Activated CD4-positive, alpha-beta T cell treated with anti-CD3 and anti-CD28 coated beads, Interleukin-2, amount 10 ng/mL, durations not matched to agents 24 days and 14 days (primary cell): ENCODE measurements at regions not wholly inside any gene's neighbourhood (a gene's known extent, or its start where the extent isn't known, plus 50 kb on each side); places are given as distances from the start of the nearest gene placed in this dataset.

ENCODE experiments used
- DNase-seq: peaks from one replicate; pipeline ENCODE4 v3.0.0; 2022
- H3K27ac Mint-ChIP-seq: one replicate; pipeline ENCODE4 v1.8.0; 2022; ENCODE audit warnings: mild to moderate bottlenecking, mixed read lengths
- H3K27me3 Mint-ChIP-seq: one replicate; pipeline ENCODE4 v1.8.0; 2022; ENCODE audit warnings: mixed read lengths
- H3K36me3 Mint-ChIP-seq: one replicate; pipeline ENCODE4 v1.8.0; 2022; ENCODE audit warnings: low read depth, mild to moderate bottlenecking, mixed read lengths
- H3K4me1 Mint-ChIP-seq: one replicate; pipeline ENCODE4 v1.8.0; 2021; ENCODE audit warnings: mixed read lengths
- H3K4me3 Mint-ChIP-seq: one replicate; pipeline ENCODE4 v1.8.0; 2022; ENCODE audit warnings: mild to moderate bottlenecking, moderate library complexity, mixed read lengths
- H3K9me3 Mint-ChIP-seq: one replicate; pipeline ENCODE4 v1.8.0; 2021; ENCODE audit warnings: mixed read lengths
- intact Hi-C: fragments of 100-400 bp; cut with micrococcal nuclease; formaldehyde crosslinking; loops from one replicate; pipeline ENCODE4 v1.15.1; 2023

- no peak for DNase-seq
- intact Hi-C loops, result no loop called here
- H3K27ac Mint-ChIP-seq, result no peak overlapping the region
- H3K9me3 Mint-ChIP-seq, result no peaks in the 10 kb centered on the region
- no peak overlapping the region for H3K4me3 Mint-ChIP-seq
- H3K27me3 Mint-ChIP-seq, result no peaks in the 10 kb centered on the region
- H3K36me3 Mint-ChIP-seq, result no peaks in the 10 kb centered on the region
- no peaks in the 10 kb centered on the region for H3K4me1 Mint-ChIP-seq
These were observed 299.9 kb upstream of the SALL3 start for GRCh38 chr18:78679613-78680260.

DNA sequence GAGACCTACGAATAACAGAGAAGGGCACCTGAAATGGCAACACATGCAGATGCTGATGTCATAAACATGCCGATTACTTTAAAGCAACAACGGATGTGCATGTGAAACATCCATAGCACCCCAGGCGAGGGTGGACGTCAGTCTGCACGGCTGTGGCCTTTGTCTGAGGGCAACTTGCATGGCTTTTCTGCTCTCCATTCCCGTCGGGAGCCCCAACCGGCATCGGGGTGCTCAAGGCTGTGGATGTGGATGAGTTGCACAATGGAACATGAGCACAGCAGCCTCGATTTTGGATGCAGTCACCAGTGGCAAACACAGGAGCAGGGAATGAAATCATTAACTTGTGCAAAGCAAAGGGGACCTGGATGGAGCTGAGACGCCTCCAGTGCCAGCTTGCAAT, 298.2 kb upstream of the SALL3 start:
- DNase-seq, result no peak
- no peaks in the 10 kb centered on the region for H3K9me3 Mint-ChIP-seq
- no peaks in the 10 kb centered on the region for H3K36me3 Mint-ChIP-seq
- no peak overlapping the region for H3K4me3 Mint-ChIP-seq
- no peaks in the 10 kb centered on the region for H3K27me3 Mint-ChIP-seq
- intact Hi-C loops, result no loop called here
- H3K27ac Mint-ChIP-seq, result no peak overlapping the region
- no peaks in the 10 kb centered on the region for H3K4me1 Mint-ChIP-seq

GRCh38 chr18:78681934-78682333, 297.7 kb upstream of the SALL3 start:
- Mint-ChIP-seq H3K27me3 (no peaks in the 10 kb centered on the region), H3K27ac (no peak overlapping the region), H3K4me1 (no peaks in the 10 kb centered on the region), H3K9me3 (no peaks in the 10 kb centered on the region), H3K36me3 (no peaks in the 10 kb centered on the region), H3K4me3 (no peak overlapping the region)
- intact Hi-C loops, result no loop called here
- no peak for DNase-seq

DNA sequence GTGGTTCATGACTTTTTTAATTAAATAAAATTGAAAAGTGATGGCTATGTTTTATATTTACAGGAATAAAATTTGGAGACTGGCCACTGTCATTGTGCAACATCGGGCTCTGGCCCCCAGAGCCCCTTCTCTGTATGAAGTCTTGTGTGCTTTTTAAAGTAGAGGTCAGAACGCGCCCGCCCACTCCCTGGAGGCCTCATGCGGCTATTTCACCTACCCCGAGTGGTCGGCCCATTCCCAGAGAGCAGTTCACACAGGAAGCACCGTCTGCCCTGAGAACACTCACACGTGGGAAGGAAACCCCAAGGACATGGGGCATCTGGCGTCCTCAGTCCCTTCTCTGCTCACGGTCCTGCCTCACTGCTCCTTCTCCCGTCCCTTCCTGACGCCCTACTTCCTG, 296.9 kb upstream of the SALL3 start:
- no peak overlapping the region for H3K27ac Mint-ChIP-seq
- no peak for DNase-seq
- H3K36me3 Mint-ChIP-seq, result no peaks in the 10 kb centered on the region
- H3K4me1 Mint-ChIP-seq, result no peaks in the 10 kb centered on the region
- intact Hi-C loops, result no loop called here
- H3K27me3 Mint-ChIP-seq, result no peaks in the 10 kb centered on the region
- no peaks in the 10 kb centered on the region for H3K9me3 Mint-ChIP-seq
- no peak overlapping the region for H3K4me3 Mint-ChIP-seq

GRCh38 chr18:78683191-78684010, 296.2 kb upstream of the SALL3 start:
- Mint-ChIP-seq H3K27ac (no peak overlapping the region), H3K27me3 (no peaks in the 10 kb centered on the region), H3K4me1 (no peaks in the 10 kb centered on the region), H3K4me3 (no peak overlapping the region), H3K36me3 (no peaks in the 10 kb centered on the region), H3K9me3 (no peaks in the 10 kb centered on the region)
- no peak for DNase-seq
- intact Hi-C loops, result no loop called here

DNA sequence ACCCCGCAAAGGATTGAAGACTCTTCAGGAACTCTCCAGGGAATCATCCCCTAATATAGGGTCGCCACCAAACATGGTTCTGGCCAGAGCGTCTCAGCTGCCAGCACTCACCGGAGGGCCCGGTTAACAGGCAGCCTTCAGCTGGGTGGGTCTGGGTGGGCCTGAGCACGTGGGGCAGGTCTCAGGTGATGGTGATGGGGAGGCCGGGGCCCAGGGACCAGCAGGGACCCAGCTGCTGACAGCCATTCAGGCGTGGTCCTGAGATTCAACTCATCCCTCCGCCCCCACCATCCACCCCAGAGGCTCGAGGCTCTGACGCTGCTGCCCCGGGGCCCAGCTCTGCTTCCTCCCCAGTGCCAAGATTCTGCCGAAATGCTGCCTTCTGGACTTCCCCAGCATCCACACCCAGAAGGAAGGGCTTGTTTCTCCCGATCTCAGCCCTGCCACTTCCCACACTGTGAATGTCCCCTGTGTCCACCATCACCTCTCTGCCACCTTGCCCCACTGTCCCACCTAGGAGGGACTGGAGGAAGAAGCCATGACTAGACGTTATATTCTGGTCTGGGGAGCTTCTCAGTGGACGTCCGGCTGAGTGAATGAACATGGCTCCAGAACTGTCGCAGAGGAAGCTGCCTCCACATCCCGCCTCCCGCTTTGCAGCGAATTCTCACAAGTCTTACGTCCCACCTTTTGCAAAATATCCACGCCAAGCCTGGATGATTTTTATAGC, 294.2 kb upstream of the SALL3 start:
- Mint-ChIP-seq H3K4me1 (no peaks in the 10 kb centered on the region), H3K27me3 (no peaks in the 10 kb centered on the region), H3K9me3 (no peaks in the 10 kb centered on the region), H3K36me3 (no peaks in the 10 kb centered on the region), H3K27ac (no peak overlapping the region), H3K4me3 (no peak overlapping the region)
- DNase-seq, result no peak
- intact Hi-C loops, result no loop called here

GRCh38 chr18:78685980-78686530, 293.6 kb upstream of the SALL3 start:
- H3K9me3 Mint-ChIP-seq, result no peaks in the 10 kb centered on the region
- H3K27ac Mint-ChIP-seq, result no peak overlapping the region
- no peak for DNase-seq
- no peaks in the 10 kb centered on the region for H3K4me1 Mint-ChIP-seq
- H3K36me3 Mint-ChIP-seq, result no peaks in the 10 kb centered on the region
- intact Hi-C loops, result no loop called here
- no peak overlapping the region for H3K4me3 Mint-ChIP-seq
- H3K27me3 Mint-ChIP-seq, result no peaks in the 10 kb centered on the region

- H3K4me3 Mint-ChIP-seq, result no peak overlapping the region
- H3K27ac Mint-ChIP-seq, result no peak overlapping the region
- intact Hi-C loops, result no loop called here
- H3K4me1 Mint-ChIP-seq, result peaks cover 2% of the 10 kb centered on the region
- no peaks in the 10 kb centered on the region for H3K36me3 Mint-ChIP-seq
- no peak for DNase-seq
- H3K27me3 Mint-ChIP-seq, result no peaks in the 10 kb centered on the region
- H3K9me3 Mint-ChIP-seq, result no peaks in the 10 kb centered on the region
These were observed 292.5 kb upstream of the SALL3 start for GRCh38 chr18:78686976-78687685.

- H3K36me3 Mint-ChIP-seq, result no peaks in the 10 kb centered on the region
- intact Hi-C loops, result no loop called here
- no peak overlapping the region for H3K27ac Mint-ChIP-seq
- no peaks in the 10 kb centered on the region for H3K9me3 Mint-ChIP-seq
- peaks cover 3% of the 10 kb centered on the region for H3K4me1 Mint-ChIP-seq
- no peak overlapping the region for H3K4me3 Mint-ChIP-seq
- no peak for DNase-seq
- no peaks in the 10 kb centered on the region for H3K27me3 Mint-ChIP-seq
These were observed 291.9 kb upstream of the SALL3 start for GRCh38 chr18:78687736-78688135.

GRCh38 chr18:78688249-78688648, 291.4 kb upstream of the SALL3 start:
- Mint-ChIP-seq H3K4me3 (no peak overlapping the region), H3K27me3 (no peaks in the 10 kb centered on the region), H3K36me3 (no peaks in the 10 kb centered on the region), H3K27ac (no peak overlapping the region), H3K9me3 (no peaks in the 10 kb centered on the region), H3K4me1 (peaks cover 3% of the 10 kb centered on the region)
- intact Hi-C loops, result no loop called here
- DNase-seq, result no peak

GRCh38 chr18:78688916-78689315, 290.7 kb upstream of the SALL3 start:
- no peak for DNase-seq
- Mint-ChIP-seq H3K36me3 (no peaks in the 10 kb centered on the region), H3K27me3 (no peaks in the 10 kb centered on the region), H3K27ac (no peak overlapping the region), H3K4me3 (no peak overlapping the region), H3K9me3 (no peaks in the 10 kb centered on the region), H3K4me1 (peaks cover 3% of the 10 kb centered on the region)
- intact Hi-C loops, result no loop called here

GRCh38 chr18:78689606-78690005, 290.0 kb upstream of the SALL3 start:
- intact Hi-C loops, result no loop called here

DNA sequence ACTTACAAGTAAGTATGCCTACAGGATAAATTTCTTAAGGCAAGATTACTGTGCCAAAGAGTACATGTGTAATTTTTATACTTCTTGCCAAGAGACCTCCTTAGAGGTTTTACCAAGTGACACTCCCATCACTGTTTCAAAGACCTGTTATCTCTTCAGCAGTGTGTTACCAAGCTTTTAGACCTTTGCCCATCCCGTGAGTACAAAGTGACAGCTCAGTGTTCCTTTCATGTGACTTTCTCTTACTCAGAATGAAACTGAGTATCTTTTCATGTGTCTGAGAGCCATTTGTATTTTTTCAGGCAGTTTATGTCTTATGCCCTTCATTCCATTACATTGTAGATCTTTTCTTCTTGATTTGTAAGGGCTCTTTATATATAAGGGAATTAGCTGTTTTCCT, 287.5 kb upstream of the SALL3 start:
- Mint-ChIP-seq H3K27ac (no peak overlapping the region), H3K27me3 (no peaks in the 10 kb centered on the region), H3K4me1 (peaks cover 3% of the 10 kb centered on the region), H3K9me3 (no peaks in the 10 kb centered on the region), H3K36me3 (no peaks in the 10 kb centered on the region), H3K4me3 (no peak overlapping the region)
- intact Hi-C loops, result no loop called here
- DNase-seq, result no peak

More at GRCh38 chr18:78689606-78690005, 290.0 kb upstream of the SALL3 start:
- Mint-ChIP-seq H3K4me1 (peaks cover 3% of the 10 kb centered on the region), H3K9me3 (no peaks in the 10 kb centered on the region), H3K36me3 (no peaks in the 10 kb centered on the region), H3K27ac (no peak overlapping the region), H3K4me3 (no peak overlapping the region), H3K27me3 (no peaks in the 10 kb centered on the region)
- DNase-seq, result no peak
